ENCODE measurements at regions not wholly inside any gene's neighbourhood (a gene's known extent, or its start where the extent isn't known, plus 50 kb on each side); places are given as distances from the start of the nearest gene placed in this dataset.

DNA sequence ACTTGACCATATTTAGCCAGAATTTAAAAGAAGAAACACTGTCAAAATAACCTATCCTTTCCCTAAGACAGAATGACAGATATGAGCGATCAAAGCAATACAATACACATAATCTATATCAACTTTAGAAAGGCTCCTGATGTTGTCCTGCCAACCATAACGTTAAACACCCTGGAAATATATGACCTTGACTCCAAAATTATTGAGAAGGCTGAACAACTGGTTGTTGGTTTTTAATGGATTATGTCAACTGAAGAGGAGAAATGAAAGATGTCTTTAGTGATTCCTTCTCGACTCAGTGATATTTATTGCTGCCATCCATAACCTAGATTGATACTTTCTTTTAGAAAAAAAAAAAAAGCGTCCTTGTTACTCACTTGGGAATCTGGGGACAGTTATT, 957.2 kb downstream of the SLITRK1 start:
- ChIA-PET POLR2A (no interaction called here), CTCF (no interaction called here)
- TF ChIP-seq CTCF (IDR thresholded peaks at IDR 0.05; ENCODE audit: insufficient read depth, low read length, missing control alignments): no peak
- DNase-seq (ENCODE audit: low read depth, low spot score): no peak
- no peak overlapping the region for H3K4me3 ChIP-seq (ENCODE audit: low read depth, low read length)

DNA sequence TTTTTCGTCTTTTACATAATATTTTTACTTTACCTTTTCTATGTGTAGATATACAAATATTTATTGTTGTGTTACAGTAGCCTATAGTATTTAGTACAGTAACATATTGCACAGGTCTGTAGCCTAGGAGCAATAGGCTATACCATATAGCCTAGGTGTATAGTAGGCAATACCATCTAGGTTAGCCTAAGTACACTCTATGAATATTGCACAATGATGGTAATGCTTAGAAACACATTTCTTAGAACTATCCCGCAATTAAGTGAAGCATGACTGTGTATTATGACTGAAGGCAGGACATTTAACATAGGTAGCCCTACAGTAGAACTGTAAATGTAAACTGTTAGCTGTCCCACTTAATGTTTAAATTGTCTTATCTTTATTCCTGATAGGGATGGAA, 964.3 kb downstream of the SLITRK1 start:
- TF ChIP-seq CTCF (IDR thresholded peaks at IDR 0.05; ENCODE audit: insufficient read depth, low read length, missing control alignments): no peak
- DNase-seq (ENCODE audit: low read depth, low spot score): no peak
- no peak overlapping the region for H3K4me3 ChIP-seq (ENCODE audit: low read depth, low read length)
- ChIA-PET CTCF (interaction anchor here (0.6 kb wide), 1 partner anchor 363 kb away, joined by 3 read pairs; no protein-coding TSS in a partner anchor), POLR2A (no interaction called here)

- TF ChIP-seq CTCF (IDR thresholded peaks at IDR 0.05; ENCODE audit: insufficient read depth, low read length, missing control alignments): no peak
- no peak for DNase-seq (ENCODE audit: low read depth, low spot score)
- no peak overlapping the region for H3K4me3 ChIP-seq (ENCODE audit: low read depth, low read length)
- CTCF ChIA-PET: no interaction called here
- POLR2A ChIA-PET: no interaction called here
Measured at GRCh38 chr13:82912564-82912963, 969.7 kb downstream of the SLITRK1 start.

DNA sequence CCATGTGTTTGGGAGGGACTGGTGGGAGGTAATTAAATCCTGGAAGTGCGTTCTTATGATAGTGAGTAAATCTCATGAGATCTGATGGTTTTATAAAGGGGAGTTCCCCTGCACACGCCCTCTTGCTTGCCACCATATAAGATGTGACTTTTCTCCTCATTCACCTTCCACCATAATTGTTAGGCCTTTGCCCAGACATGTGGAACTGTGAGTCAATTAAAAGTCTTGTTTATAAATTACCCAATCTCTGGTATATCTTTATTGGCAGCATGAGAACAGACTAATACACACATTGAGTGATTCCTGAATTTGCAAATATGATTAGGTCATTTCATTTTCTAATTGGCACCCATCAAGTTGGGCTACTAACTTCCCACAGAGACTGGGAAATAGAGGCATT, 977.2 kb downstream of the SLITRK1 start:
- no peak overlapping the region for H3K4me3 ChIP-seq (ENCODE audit: low read depth, low read length)
- CTCF ChIA-PET: no interaction called here
- POLR2A ChIA-PET: no interaction called here
- TF ChIP-seq CTCF (IDR thresholded peaks at IDR 0.05; ENCODE audit: insufficient read depth, low read length, missing control alignments): no peak
- DNase-seq (ENCODE audit: low read depth, low spot score): no peak

DNA sequence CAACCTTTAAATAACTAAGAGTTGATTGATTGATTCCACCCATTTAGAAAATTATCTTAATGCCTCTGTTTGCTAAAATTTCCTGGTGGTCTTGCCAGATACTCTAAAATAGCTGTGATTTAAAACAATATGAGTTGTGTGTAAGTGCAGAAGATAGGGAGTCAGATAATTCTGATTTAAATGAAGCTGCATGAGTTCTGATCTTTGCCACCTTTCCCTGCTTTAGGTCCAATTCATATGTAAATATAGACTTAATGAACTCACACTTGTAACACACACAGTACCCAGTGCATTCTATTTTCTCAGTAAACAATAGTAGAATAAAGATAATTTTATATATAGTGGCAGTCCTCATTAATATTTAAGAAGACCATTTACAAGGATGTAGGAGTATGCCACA, 981.8 kb downstream of the SLITRK1 start:
- no peak overlapping the region for H3K4me3 ChIP-seq (ENCODE audit: low read depth, low read length)
- ChIA-PET POLR2A (no interaction called here), CTCF (no interaction called here)
- no peak for TF ChIP-seq CTCF (IDR thresholded peaks at IDR 0.05; ENCODE audit: insufficient read depth, low read length, missing control alignments)
- no peak for DNase-seq (ENCODE audit: low read depth, low spot score)

GRCh38 chr13:82898586-82898985, 983.7 kb downstream of the SLITRK1 start:
- no peak for DNase-seq (ENCODE audit: low read depth, low spot score)
- ChIA-PET CTCF (no interaction called here), POLR2A (no interaction called here)
- no peak overlapping the region for H3K4me3 ChIP-seq (ENCODE audit: low read depth, low read length)
- TF ChIP-seq CTCF (IDR thresholded peaks at IDR 0.05; ENCODE audit: insufficient read depth, low read length, missing control alignments): no peak
